Bone marrow (tissue), 2 donors: ENCODE measurements at regions not wholly inside any gene's neighbourhood (a gene's known extent, or its start where the extent isn't known, plus 50 kb on each side); places are given as distances from the start of the nearest gene placed in this dataset.

Experiments used
- DNase-seq, 2 donors: peaks; one replicate each; lab custom pipeline; 2025; lab: John Stamatoyannopoulos, UW

DNA sequence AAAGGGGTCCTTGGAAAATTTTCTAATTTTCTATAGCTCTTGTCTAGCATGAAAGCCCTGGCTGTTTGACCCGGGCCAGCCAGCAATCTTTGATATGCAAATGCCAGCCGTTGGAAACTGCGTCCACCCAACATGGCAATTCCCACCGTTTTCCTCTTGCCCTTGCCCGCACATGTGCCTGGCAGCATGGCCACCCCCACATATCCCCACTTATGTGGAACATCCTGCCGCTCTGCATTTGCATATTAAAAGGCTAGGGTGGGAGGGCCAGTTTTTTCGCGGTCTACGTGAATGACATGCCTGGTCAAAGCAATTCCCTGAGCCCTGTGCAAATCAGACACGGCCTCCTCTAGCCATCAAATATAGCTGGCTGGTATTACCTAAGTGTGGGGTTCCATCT, 110.3 kb upstream of the TDRD3 start:
- DNase-seq = no peak

DNA sequence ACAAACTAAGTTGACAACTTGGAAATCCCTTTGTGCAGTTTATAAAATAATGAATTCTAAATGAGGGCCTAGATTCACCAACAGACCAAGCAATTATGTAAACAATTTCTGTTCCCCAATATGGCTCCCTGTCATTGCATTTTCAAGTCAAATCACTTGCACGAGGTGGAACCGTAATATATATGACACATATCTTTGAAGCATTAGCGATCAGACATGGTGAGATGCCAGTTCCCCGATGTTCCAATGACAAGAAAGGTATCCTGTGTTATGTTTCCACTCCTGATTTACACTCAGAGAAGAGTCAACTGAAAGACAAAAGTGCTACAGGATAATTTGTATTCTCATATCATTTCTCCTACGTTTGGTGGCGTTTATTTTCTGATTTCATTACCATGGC, 108.5 kb upstream of the TDRD3 start:
- no peak for DNase-seq

GRCh38 chr13:60303166-60303565, 93.9 kb upstream of the TDRD3 start:
- DNase-seq = no peak

DNA sequence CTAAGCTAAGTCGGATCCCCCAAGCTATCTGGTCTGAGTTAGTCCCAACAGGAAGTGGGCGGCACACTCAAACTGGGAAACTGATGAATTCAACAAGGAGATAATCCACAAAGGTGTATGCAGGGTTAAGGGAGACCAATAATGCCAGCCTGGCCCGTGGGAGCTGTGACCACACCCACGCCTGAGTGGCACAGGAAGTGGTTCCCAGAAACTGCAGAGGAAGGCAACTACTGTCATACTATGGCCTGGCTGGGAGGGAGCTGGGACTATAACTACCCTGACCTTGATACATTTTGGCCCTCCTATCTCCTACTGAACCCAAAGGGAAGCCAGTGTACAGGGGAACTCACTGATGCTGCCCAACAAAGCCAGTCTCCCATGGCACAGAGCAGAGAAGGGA, 85.5 kb upstream of the TDRD3 start:
- no peak for DNase-seq

- DNase-seq = no peak
Measured at GRCh38 chr13:60312851-60313505, 84.0 kb upstream of the TDRD3 start.

GRCh38 chr13:60318186-60318585, 78.8 kb upstream of the TDRD3 start:
- no peak for DNase-seq

DNA sequence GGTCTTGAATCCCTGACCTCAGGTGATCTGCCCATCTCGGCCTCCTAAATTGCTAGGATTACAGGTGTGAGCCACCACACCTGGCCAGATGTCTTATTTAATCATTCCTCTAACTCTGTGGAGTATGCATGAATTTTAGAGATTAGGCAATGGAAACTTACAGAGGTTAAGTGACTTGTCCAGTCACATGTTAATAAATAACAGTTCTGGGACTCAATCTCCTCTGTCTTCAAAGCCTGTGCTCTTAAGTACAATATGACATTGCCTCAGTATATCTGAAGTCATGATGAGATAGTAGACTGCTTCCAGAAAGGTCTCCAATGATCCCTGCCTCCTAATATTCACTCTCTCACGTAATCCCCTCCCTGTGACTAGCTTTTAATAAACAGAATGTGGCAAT, 72.9 kb upstream of the TDRD3 start:
- DNase-seq = no peak

- DNase-seq = no peak
Measured at GRCh38 chr13:60326273-60326672, 70.7 kb upstream of the TDRD3 start.

DNA sequence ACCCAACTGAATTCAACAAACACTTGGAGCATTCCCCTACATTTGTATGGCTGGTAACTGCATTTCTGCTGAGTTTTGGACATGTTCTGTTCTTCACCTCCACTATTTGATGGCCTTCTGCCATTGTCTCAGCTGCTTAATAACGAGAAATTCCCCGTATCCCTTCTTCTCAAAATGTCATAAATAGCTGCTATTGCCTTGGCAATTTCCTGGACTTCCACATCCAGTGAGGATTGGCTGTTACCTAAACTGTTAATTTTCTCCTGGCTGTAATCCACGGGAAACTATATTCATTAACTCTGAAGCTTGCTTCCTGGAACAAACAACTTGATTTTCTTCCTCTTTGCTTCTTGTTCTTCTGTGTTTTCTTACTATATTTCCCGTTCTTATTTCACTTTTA, 69.5 kb upstream of the TDRD3 start:
- no peak for DNase-seq

- DNase-seq = no peak
Measured at GRCh38 chr13:60328073-60328472, 68.9 kb upstream of the TDRD3 start.

DNA sequence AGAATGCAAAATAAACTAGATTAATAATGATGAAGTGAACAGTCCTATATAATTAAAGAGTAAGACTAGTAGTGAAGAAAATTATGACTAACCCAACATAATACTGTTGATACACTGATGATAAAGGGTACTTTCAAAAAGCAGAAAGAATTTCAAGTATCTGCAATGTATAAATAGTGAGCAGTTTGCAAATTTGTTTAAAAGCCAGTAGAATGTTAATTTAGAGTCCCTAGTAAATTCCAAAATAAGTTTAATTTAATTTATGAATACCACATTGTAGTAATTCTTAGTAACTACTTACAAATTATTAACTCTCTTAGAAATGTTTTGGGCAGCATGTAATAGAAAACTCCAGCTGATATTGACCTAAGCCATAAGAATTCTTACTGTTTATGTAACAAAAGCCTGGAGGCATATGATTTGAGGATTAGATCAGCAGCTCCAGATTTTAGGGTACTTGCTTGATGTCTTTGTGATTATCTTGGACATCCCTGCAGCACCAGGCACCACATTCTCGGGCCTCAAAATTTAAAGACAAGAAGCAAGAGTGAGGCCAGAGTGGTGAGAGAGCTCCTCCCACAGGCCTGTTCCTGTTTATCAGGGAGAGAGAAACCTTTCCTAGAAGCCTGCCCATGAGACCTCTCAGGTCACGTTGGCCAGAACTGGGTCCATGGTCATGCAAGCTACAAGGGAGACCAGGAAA, 67.6 kb upstream of the TDRD3 start:
- peak in 1 of 2 donors; percentile 11 for DNase-seq

DNA sequence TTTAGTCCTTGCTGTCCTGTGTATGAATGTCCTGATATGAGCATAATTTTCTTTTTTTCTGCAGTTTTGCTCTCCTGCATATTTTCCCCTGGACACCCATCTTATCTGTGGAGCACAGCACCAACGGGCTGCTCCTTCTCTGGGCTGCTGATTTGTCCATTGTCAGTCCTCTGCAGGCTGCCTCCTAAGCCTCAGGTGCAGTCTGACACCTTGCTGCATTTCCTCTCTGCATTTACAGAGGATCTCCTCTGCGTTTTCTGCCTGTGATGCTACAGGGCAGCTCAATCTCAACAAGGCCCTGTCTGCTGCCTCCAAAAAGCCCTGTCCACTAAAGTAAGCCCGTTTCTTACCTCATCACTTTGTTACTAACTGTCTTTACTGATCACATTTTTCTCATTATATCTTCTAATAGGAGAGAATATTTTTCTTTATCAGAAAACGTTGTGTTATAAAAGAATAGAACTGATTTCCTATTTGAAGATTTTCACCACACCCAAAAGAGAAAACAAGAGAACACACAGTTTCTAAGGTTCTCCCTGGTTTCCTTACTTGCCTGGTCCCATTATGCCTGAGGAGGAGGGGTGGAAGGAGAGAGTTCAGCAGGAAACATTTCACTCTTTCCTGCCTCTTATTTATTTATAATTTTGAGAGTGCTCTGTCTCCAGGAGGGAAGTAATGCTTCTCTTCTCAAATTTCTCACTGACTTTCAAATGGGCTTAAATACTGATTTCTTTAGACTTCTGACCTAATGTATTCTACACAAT, 65.6 kb upstream of the TDRD3 start:
- DNase-seq = no peak

DNA sequence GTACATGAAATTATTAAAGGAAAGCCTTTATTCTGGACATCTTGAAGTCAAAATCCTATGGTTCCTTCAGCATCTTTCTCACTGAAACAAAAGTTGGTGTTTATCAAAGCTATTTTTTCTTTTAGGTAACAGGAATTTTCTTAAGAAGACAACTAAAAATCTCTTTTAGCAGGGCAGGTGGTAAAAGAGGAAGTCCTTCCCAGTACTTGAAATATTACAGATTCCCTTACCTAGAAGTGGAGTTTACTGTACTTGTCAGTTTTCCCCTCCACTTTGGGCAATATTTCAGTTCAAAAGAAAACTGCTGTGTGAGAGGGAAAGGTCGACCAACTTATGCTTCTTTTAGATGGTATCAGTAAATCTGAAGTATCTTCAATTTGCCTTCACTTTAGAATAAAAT, 64.3 kb upstream of the TDRD3 start:
- DNase-seq = no peak

DNA sequence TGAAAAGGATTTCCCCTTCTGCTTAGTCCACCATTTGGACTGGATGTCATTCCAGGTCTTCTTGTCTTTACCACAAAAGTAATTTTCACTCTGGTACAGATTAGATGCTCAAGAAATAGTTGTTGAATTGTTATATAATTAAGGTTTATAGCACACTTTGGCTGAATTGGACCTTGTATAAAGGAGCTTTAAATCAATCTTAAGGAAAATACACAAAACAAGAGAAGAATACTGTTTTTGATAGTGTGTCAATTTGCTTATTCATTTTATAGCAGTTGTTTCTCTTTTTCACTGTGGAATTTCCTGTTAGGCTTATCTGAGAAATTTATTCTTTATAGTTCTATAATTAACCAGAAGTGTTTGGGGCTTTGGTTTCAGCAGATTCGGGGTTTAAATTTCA, 62.7 kb upstream of the TDRD3 start:
- DNase-seq = no peak

- peak in 1 of 2 donors; percentile 5 for DNase-seq
Measured at GRCh38 chr13:60335531-60335930, 61.5 kb upstream of the TDRD3 start.

GRCh38 chr13:60338754-60339153, 58.3 kb upstream of the TDRD3 start:
- no peak for DNase-seq

- no peak for DNase-seq
Measured at GRCh38 chr13:60343978-60344377, 53.0 kb upstream of the TDRD3 start.

DNA sequence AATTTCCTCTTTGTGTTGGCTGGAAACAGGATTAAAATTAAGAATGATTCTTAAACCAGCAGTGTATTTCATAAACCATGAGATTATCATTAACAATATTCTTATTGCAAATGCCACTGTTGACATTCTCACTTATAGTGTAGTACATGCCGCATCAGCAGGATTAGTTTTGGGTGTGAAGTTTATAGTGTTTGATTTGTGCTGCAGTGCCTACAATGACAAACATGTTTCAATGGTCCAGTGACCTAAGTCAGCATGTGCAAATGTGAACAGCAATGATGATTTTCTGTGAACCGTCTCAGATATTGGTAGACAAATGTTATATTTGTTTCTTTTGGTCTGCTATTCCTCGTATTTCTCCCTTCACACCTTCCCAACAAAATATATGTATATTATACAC, 49.8 kb upstream of the TDRD3 start:
- no peak for DNase-seq
